CD4-positive, alpha-beta T cell (primary cell): ENCODE measurements at regions not wholly inside any gene's neighbourhood (a gene's known extent, or its start where the extent isn't known, plus 50 kb on each side); places are given as distances from the start of the nearest gene placed in this dataset.

ENCODE experiments used
- ATAC-seq: fragments of 200-7000 bp; cut with Tn5 transposase; one replicate; pipeline ENCODE4 v1.10.0; 2022; ENCODE audit warnings: mild to moderate bottlenecking; ENCODE audit not compliant: poor library complexity
- CTCF ChIA-PET: fragments of 350-600 bp; sonication (Branson Sonifier 250); formaldehyde crosslinking; loops from one replicate; lab custom pipeline; 2021; ENCODE audit warnings: antibody characterized with exemption, inconsistent platforms; lab: Charles Lee
- POLR2A ChIA-PET: fragments of 350-600 bp; sonication (Branson Sonifier 250); formaldehyde crosslinking; loops from one replicate; lab custom pipeline; 2021; ENCODE audit warnings: antibody characterized with exemption, inconsistent platforms; lab: Charles Lee
- DNase-seq, 14 experiments: peaks; one replicate each; pipeline ENCODE4 v3.0.0-alpha.2; 2013 to 2020; ENCODE audit warnings: mixed read lengths in 2 of 14
- H3K27ac ChIP-seq, 2 donors: one replicate each; pipeline versions ENCODE4 v1.5.1 to v1.7.0; 2013; ENCODE audit warnings: low read length in 2 of 2, low read depth in 1 of 2, mild to moderate bottlenecking in 1 of 2
- H3K27me3 ChIP-seq, 2 experiments: 1 replicate in 1 of 2; 2 replicates in 1 of 2; pipeline versions ENCODE4 v1.6.1 to v1.7.0; 2013; ENCODE audit warnings: low read length in 2 of 2, control low read depth in 1 of 2, mild to moderate bottlenecking in 1 of 2, moderate library complexity in 1 of 2; ENCODE audit not compliant: insufficient read depth in 2 of 2, control insufficient read depth in 1 of 2
- H3K36me3 ChIP-seq: one replicate; pipeline ENCODE4 v1.6.1; 2013; ENCODE audit warnings: low read length, control low read depth; ENCODE audit not compliant: insufficient read depth
- H3K4me1 ChIP-seq: one replicate; pipeline ENCODE4 v1.6.1; 2013; ENCODE audit warnings: low read length, control low read depth; ENCODE audit not compliant: insufficient read depth
- H3K4me3 ChIP-seq: one replicate; pipeline ENCODE4 v1.5.1; 2013; ENCODE audit warnings: mild to moderate bottlenecking, low read length, moderate library complexity
- H3K9me3 ChIP-seq, 2 experiments: 1 replicate in 1 of 2; 2 replicates in 1 of 2; pipeline versions ENCODE4 v1.6.1 to v1.7.0; 2013; ENCODE audit warnings: low read length in 2 of 2, mild to moderate bottlenecking in 2 of 2, control low read depth in 1 of 2, moderate library complexity in 1 of 2; ENCODE audit not compliant: control insufficient read depth in 1 of 2, insufficient read depth in 1 of 2
- H3K27ac Mint-ChIP-seq: one replicate; pipeline ENCODE4 v1.8.0; 2020; ENCODE audit warnings: mixed read lengths
- H3K27me3 Mint-ChIP-seq: one replicate; pipeline ENCODE4 v1.8.0; 2021; ENCODE audit warnings: mixed read lengths
- H3K36me3 Mint-ChIP-seq: one replicate; pipeline ENCODE4 v1.8.0; 2021; ENCODE audit warnings: low read depth, mixed read lengths
- H3K4me1 Mint-ChIP-seq: one replicate; pipeline ENCODE4 v1.8.0; 2021; ENCODE audit warnings: low read depth, mixed read lengths
- H3K4me3 Mint-ChIP-seq: one replicate; pipeline ENCODE4 v1.8.0; 2020; ENCODE audit warnings: mild to moderate bottlenecking, mixed read lengths
- H3K9me3 Mint-ChIP-seq: one replicate; pipeline ENCODE4 v1.8.0; 2020; ENCODE audit warnings: mixed read lengths
- intact Hi-C, 2 experiments: fragments of 100-400 bp; cut with DNase I in 1 of 2; cut with micrococcal nuclease in 1 of 2; formaldehyde crosslinking; loops; one replicate each; pipeline versions ENCODE4 v1.15.1 to v1.9.0; 2023 to 2025; cut with DNase I, micrococcal nuclease
- TF ChIP-seq, protein P1 (sequence below): fragments of 200-600 bp; IDR thresholded peaks from one replicate; pipeline ENCODE4 v1.8.0; 2022; ENCODE audit warnings: antibody characterized with exemption, mild to moderate bottlenecking

DNA sequence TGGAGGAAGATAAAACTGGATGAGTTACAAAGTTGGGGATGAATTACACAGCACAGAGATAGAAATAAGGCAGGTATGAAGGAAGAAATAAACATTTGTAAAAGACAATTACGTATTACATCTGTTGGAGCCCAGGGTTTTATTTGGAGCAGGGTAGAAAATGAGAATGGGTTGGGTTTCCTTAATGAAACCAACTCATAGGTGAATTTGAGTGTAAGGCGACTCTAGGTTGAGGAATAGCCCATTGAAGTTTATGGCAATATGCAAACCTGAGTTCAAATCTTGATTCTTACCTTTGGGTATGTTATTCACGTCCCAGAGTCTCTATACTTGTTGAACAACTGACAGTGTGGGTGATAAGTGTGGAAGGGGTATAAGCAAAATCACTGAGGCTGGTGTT is 422.3 kb upstream of the WWC1 start:
- no peak overlapping the region for H3K27ac ChIP-seq
- ATAC-seq (no peak), DNase-seq (no peak)
- no peaks in the 10 kb centered on the region for H3K9me3 ChIP-seq
- no peaks in the 10 kb centered on the region for H3K27me3 ChIP-seq
- Mint-ChIP-seq H3K27ac (no peak overlapping the region), H3K27me3 (no peaks in the 10 kb centered on the region), H3K9me3 (no peaks in the 10 kb centered on the region), H3K36me3 (no peaks in the 10 kb centered on the region), H3K4me3 (no peak overlapping the region), H3K4me1 (no peaks in the 10 kb centered on the region)
- POLR2A ChIA-PET = no interaction called here
- H3K4me1 ChIP-seq = no peaks in the 10 kb centered on the region
- TF ChIP-seq, protein P1, sequence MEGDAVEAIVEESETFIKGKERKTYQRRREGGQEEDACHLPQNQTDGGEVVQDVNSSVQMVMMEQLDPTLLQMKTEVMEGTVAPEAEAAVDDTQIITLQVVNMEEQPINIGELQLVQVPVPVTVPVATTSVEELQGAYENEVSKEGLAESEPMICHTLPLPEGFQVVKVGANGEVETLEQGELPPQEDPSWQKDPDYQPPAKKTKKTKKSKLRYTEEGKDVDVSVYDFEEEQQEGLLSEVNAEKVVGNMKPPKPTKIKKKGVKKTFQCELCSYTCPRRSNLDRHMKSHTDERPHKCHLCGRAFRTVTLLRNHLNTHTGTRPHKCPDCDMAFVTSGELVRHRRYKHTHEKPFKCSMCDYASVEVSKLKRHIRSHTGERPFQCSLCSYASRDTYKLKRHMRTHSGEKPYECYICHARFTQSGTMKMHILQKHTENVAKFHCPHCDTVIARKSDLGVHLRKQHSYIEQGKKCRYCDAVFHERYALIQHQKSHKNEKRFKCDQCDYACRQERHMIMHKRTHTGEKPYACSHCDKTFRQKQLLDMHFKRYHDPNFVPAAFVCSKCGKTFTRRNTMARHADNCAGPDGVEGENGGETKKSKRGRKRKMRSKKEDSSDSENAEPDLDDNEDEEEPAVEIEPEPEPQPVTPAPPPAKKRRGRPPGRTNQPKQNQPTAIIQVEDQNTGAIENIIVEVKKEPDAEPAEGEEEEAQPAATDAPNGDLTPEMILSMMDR = no peak
- intact Hi-C loops = no loop called here
- H3K36me3 ChIP-seq = no peaks in the 10 kb centered on the region
- CTCF ChIA-PET = no interaction called here
- H3K4me3 ChIP-seq = no peak overlapping the region

- no peaks in the 10 kb centered on the region for H3K27me3 Mint-ChIP-seq
- no peaks in the 10 kb centered on the region for H3K36me3 Mint-ChIP-seq
- ChIA-PET CTCF (no interaction called here), POLR2A (no interaction called here)
- TF ChIP-seq, protein P1 = no peak
- Histone ChIP-seq H3K4me1 (no peaks in the 10 kb centered on the region), H3K27ac (no peak overlapping the region), H3K9me3 (peaks cover 0 to 3% of the 10 kb centered on the region in 2 experiments), H3K36me3 (no peaks in the 10 kb centered on the region), H3K4me3 (no peak overlapping the region), H3K27me3 (no peaks in the 10 kb centered on the region)
- no peak overlapping the region for H3K27ac Mint-ChIP-seq
- ATAC-seq (no peak), DNase-seq (no peak)
- no peaks in the 10 kb centered on the region for H3K4me1 Mint-ChIP-seq
- intact Hi-C loops = no loop called here
- no peak overlapping the region for H3K4me3 Mint-ChIP-seq
- peaks cover 2% of the 10 kb centered on the region for H3K9me3 Mint-ChIP-seq
Measured at GRCh38 chr5:167870055-167870454, 421.4 kb upstream of the WWC1 start.

GRCh38 chr5:167871091-167871490 is 420.4 kb upstream of the WWC1 start:
- Mint-ChIP-seq H3K4me3 (no peak overlapping the region), H3K9me3 (peaks cover 5% of the 10 kb centered on the region), H3K27ac (no peak overlapping the region), H3K36me3 (no peaks in the 10 kb centered on the region), H3K27me3 (no peaks in the 10 kb centered on the region), H3K4me1 (no peaks in the 10 kb centered on the region)
- ChIA-PET CTCF (no interaction called here), POLR2A (no interaction called here)
- no peak for DNase-seq
- Histone ChIP-seq H3K27ac (no peak overlapping the region), H3K4me1 (no peaks in the 10 kb centered on the region), H3K4me3 (no peak overlapping the region), H3K9me3 (peaks cover 0 to 3% of the 10 kb centered on the region in 2 experiments), H3K27me3 (no peaks in the 10 kb centered on the region), H3K36me3 (no peaks in the 10 kb centered on the region)
- intact Hi-C loops = no loop called here
- TF ChIP-seq, protein P1 = no peak
- ATAC-seq = no peak
